ENCODE measurements at regions not wholly inside any gene's neighbourhood (a gene's known extent, or its start where the extent isn't known, plus 50 kb on each side); places are given as distances from the start of the nearest gene placed in this dataset.

DNA sequence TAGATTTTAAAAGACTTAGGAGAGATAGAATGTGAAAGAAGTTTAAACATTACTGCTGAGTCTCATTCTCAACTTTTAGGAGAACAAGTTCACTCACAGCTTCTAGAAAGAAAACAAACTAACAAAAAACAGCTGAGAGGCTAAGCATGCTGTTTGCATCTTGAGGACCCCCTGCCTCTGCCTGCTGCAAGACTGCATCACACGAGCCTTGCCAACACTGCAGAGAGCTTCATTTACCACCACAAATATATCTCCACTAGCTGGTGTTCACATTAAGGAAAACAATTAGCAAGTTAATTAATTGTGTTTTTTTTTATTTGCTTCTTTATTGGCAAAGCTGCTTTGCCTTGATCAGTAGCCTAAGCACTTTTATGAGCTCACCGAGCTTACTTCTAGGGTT, 336.6 kb upstream of the KIAA1217 start:
- Histone ChIP-seq H3K9ac (no peak overlapping the region), H3F3A (ENCODE audit: insufficient read depth) (no peaks in the 10 kb centered on the region), H4K20me1 (ENCODE audit: insufficient read depth) (no peaks in the 10 kb centered on the region), H3K27me3 (replicated peaks; ENCODE audit: insufficient read depth) (no peaks in the 10 kb centered on the region), H3K79me2 (ENCODE audit: insufficient read depth) (no peaks in the 10 kb centered on the region), H3K4me3 (no peak overlapping the region), H3K4me2 (ENCODE audit: unreplicated experiment) (no peak overlapping the region), H3K36me3 (ENCODE audit: low read depth) (no peaks in the 10 kb centered on the region), H3K4me1 (ENCODE audit: insufficient read depth) (no peaks in the 10 kb centered on the region), H2AFZ (no peak overlapping the region), H3K27ac (no peak overlapping the region), H3K9me2 (ENCODE audit: insufficient read depth) (no peaks in the 10 kb centered on the region), H3K9me3 (ENCODE audit: low read depth) (no peaks in the 10 kb centered on the region)
- in situ Hi-C loops (cut with MboI), result no loop called here
- TF ChIP-seq EZH2phosphoT487 (IDR thresholded peaks at IDR 0.05; ENCODE audit: insufficient read depth, low read depth) (no peak), EZH2 (IDR thresholded peaks at IDR 0.05; ENCODE audit: insufficient read depth, poor library complexity, severe bottlenecking) (no peak)
- 12 to 17% methylated on average over 2 of the region's 2 CpGs for WGBS, 2 experiments (ENCODE audit: low coverage in 1 of 2, low lambda C conversion rate in 2 of 2, missing lambda C conversion rate in 2 of 2)
- DNase-seq, result no peak

GRCh38 chr10:23877791-23878320, 331.1 kb upstream of the KIAA1217 start:
- Histone ChIP-seq H3K9me3 (ENCODE audit: low read depth) (no peaks in the 10 kb centered on the region), H3K79me2 (ENCODE audit: insufficient read depth) (no peaks in the 10 kb centered on the region), H3K27ac (no peak overlapping the region), H3K9ac (no peak overlapping the region), H3K36me3 (ENCODE audit: low read depth) (no peaks in the 10 kb centered on the region), H3K27me3 (replicated peaks; ENCODE audit: insufficient read depth) (no peaks in the 10 kb centered on the region), H3F3A (ENCODE audit: insufficient read depth) (no peaks in the 10 kb centered on the region), H2AFZ (no peak overlapping the region), H3K9me2 (ENCODE audit: insufficient read depth) (no peaks in the 10 kb centered on the region), H4K20me1 (ENCODE audit: insufficient read depth) (no peaks in the 10 kb centered on the region), H3K4me1 (ENCODE audit: insufficient read depth) (no peaks in the 10 kb centered on the region), H3K4me3 (no peak overlapping the region), H3K4me2 (ENCODE audit: unreplicated experiment) (no peak overlapping the region)
- in situ Hi-C loops (cut with MboI), result no loop called here
- no peak for DNase-seq
- TF ChIP-seq EZH2phosphoT487 (IDR thresholded peaks at IDR 0.05; ENCODE audit: insufficient read depth, low read depth) (no peak), EZH2 (IDR thresholded peaks at IDR 0.05; ENCODE audit: insufficient read depth, poor library complexity, severe bottlenecking) (no peak)
- WGBS, 2 experiments (ENCODE audit: low coverage in 1 of 2, low lambda C conversion rate in 2 of 2, missing lambda C conversion rate in 2 of 2), result 16 to 20% methylated on average over 10 of the region's 10 CpGs

DNA sequence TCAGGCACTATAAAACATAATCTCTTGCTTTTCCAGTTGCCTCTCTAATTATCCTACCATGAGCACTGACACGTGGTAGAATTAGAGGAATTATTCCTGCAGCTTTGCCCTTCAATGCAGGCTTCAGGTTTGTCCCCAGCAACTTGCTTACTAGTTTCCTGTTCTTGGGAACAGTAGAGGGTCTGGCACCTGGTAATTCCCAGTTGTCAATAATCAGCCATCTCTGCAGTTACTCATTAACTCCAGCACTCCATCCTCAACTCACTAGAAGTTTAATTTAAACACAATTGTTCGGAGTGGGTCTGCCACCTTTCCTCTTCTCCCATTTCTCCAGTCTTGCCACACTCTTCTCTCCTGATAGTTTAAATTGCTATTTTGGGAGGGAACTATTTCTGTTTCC, 324.3 kb upstream of the KIAA1217 start:
- Histone ChIP-seq H3K9me3 (ENCODE audit: low read depth) (no peaks in the 10 kb centered on the region), H4K20me1 (ENCODE audit: insufficient read depth) (no peaks in the 10 kb centered on the region), H3K4me3 (no peak overlapping the region), H3K4me2 (ENCODE audit: unreplicated experiment) (no peak overlapping the region), H3K27me3 (replicated peaks; ENCODE audit: insufficient read depth) (no peaks in the 10 kb centered on the region), H3F3A (ENCODE audit: insufficient read depth) (no peaks in the 10 kb centered on the region), H3K9ac (no peak overlapping the region), H3K36me3 (ENCODE audit: low read depth) (no peaks in the 10 kb centered on the region), H3K9me2 (ENCODE audit: insufficient read depth) (no peaks in the 10 kb centered on the region; the same call in 1 of the 2 replicates), H3K27ac (no peak overlapping the region), H2AFZ (no peak overlapping the region), H3K4me1 (ENCODE audit: insufficient read depth) (no peaks in the 10 kb centered on the region), H3K79me2 (ENCODE audit: insufficient read depth) (no peaks in the 10 kb centered on the region)
- DNase-seq, result no peak
- in situ Hi-C loops (cut with MboI), result no loop called here
- TF ChIP-seq EZH2phosphoT487 (IDR thresholded peaks at IDR 0.05; ENCODE audit: insufficient read depth, low read depth) (no peak), EZH2 (IDR thresholded peaks at IDR 0.05; ENCODE audit: insufficient read depth, poor library complexity, severe bottlenecking) (no peak)
- 11 to 17% methylated on average over 2 of the region's 2 CpGs for WGBS, 2 experiments (ENCODE audit: low coverage in 1 of 2, low lambda C conversion rate in 2 of 2, missing lambda C conversion rate in 2 of 2)

- WGBS, 2 experiments (ENCODE audit: low coverage in 1 of 2, low lambda C conversion rate in 2 of 2, missing lambda C conversion rate in 2 of 2), result 56% methylated on average over 5 of the region's 5 CpGs
- H3K36me3 ChIP-seq (ENCODE audit: low read depth), result no peaks in the 10 kb centered on the region
- H2AFZ ChIP-seq, result no peak overlapping the region
- no peak for DNase-seq
- no peaks in the 10 kb centered on the region for H4K20me1 ChIP-seq (ENCODE audit: insufficient read depth)
- no peaks in the 10 kb centered on the region; the same call in 1 of the 2 replicates for H3K9me2 ChIP-seq (ENCODE audit: insufficient read depth)
- no peaks in the 10 kb centered on the region for H3F3A ChIP-seq (ENCODE audit: insufficient read depth)
- no peak overlapping the region for H3K4me3 ChIP-seq
- H3K27ac ChIP-seq, result no peak overlapping the region
- in situ Hi-C loops (cut with MboI), result no loop called here
- no peaks in the 10 kb centered on the region for H3K27me3 ChIP-seq (replicated peaks; ENCODE audit: insufficient read depth)
- no peaks in the 10 kb centered on the region for H3K79me2 ChIP-seq (ENCODE audit: insufficient read depth)
- no peaks in the 10 kb centered on the region for H3K9me3 ChIP-seq (ENCODE audit: low read depth)
- TF ChIP-seq EZH2 (IDR thresholded peaks at IDR 0.05; ENCODE audit: insufficient read depth, poor library complexity, severe bottlenecking) (no peak), EZH2phosphoT487 (IDR thresholded peaks at IDR 0.05; ENCODE audit: insufficient read depth, low read depth) (no peak)
- no peaks in the 10 kb centered on the region for H3K4me1 ChIP-seq (ENCODE audit: insufficient read depth)
- H3K9ac ChIP-seq, result no peak overlapping the region
- H3K4me2 ChIP-seq (ENCODE audit: unreplicated experiment), result no peak overlapping the region
Observed at GRCh38 chr10:23885853-23886252, 323.1 kb upstream of the KIAA1217 start.

- in situ Hi-C loops (cut with MboI), result no loop called here
- Histone ChIP-seq H3K27ac (no peak overlapping the region), H3K9me2 (ENCODE audit: insufficient read depth) (no peaks in the 10 kb centered on the region; the same call in 1 of the 2 replicates), H3K4me2 (ENCODE audit: unreplicated experiment) (no peak overlapping the region), H4K20me1 (ENCODE audit: insufficient read depth) (no peaks in the 10 kb centered on the region), H3F3A (ENCODE audit: insufficient read depth) (no peaks in the 10 kb centered on the region), H2AFZ (no peak overlapping the region), H3K79me2 (ENCODE audit: insufficient read depth) (no peaks in the 10 kb centered on the region), H3K36me3 (ENCODE audit: low read depth) (no peaks in the 10 kb centered on the region), H3K9ac (no peak overlapping the region), H3K4me3 (no peak overlapping the region), H3K9me3 (ENCODE audit: low read depth) (no peaks in the 10 kb centered on the region), H3K4me1 (ENCODE audit: insufficient read depth) (no peaks in the 10 kb centered on the region), H3K27me3 (replicated peaks; ENCODE audit: insufficient read depth) (no peaks in the 10 kb centered on the region)
- DNase-seq, result no peak
- TF ChIP-seq EZH2 (IDR thresholded peaks at IDR 0.05; ENCODE audit: insufficient read depth, poor library complexity, severe bottlenecking), result no peak
- no peak for TF ChIP-seq EZH2phosphoT487 (IDR thresholded peaks at IDR 0.05; ENCODE audit: insufficient read depth, low read depth)
- 10 to 29% methylated on average over 6 of the region's 6 CpGs for WGBS, 2 experiments (ENCODE audit: low coverage in 1 of 2, low lambda C conversion rate in 2 of 2, missing lambda C conversion rate in 2 of 2)
Observed at GRCh38 chr10:23886355-23886754, 322.6 kb upstream of the KIAA1217 start.

Measured in GM23248 (cell line).